ENCODE measurements at regions not wholly inside any gene's neighbourhood (a gene's known extent, or its start where the extent isn't known, plus 50 kb on each side); places are given as distances from the start of the nearest gene placed in this dataset.

GRCh38 chr3:165393461-165393860 is 197.3 kb upstream of the SLITRK3 start:
- TF ChIP-seq ARNTL (CRISPR knock-in tag; IDR thresholded peaks at IDR 0.05; ENCODE audit: borderline replicate concordance, low read depth) (no peak), PATZ1 (CRISPR knock-in tag; IDR thresholded peaks at IDR 0.05; ENCODE audit: borderline replicate concordance) (no peak), CSDC2 (CRISPR knock-in tag; IDR thresholded peaks at IDR 0.05) (no peak), TCF4 (CRISPR knock-in tag; IDR thresholded peaks at IDR 0.05; ENCODE audit: borderline replicate concordance) (no peak), SNAI2 (CRISPR knock-in tag; IDR thresholded peaks at IDR 0.05) (no peak), ZFP30 (CRISPR knock-in tag; IDR thresholded peaks at IDR 0.05) (no peak), OSR1 (CRISPR knock-in tag; IDR thresholded peaks at IDR 0.05) (no peak), BACH2 (CRISPR knock-in tag; IDR thresholded peaks at IDR 0.05; ENCODE audit: borderline replicate concordance) (no peak), GLIS3 (CRISPR knock-in tag; IDR thresholded peaks at IDR 0.05) (no peak), ISL1 (CRISPR knock-in tag; IDR thresholded peaks at IDR 0.05) (no peak)
- no peak for ATAC-seq

- TF ChIP-seq TSHZ2 (CRISPR knock-in tag; IDR thresholded peaks at IDR 0.05) (no peak), SNAI2 (CRISPR knock-in tag; IDR thresholded peaks at IDR 0.05) (no peak), CREB5 (CRISPR knock-in tag; IDR thresholded peaks at IDR 0.05; ENCODE audit: low read depth) (no peak), ARNTL (CRISPR knock-in tag; IDR thresholded peaks at IDR 0.05; ENCODE audit: borderline replicate concordance, low read depth) (no peak), ESRRG (CRISPR knock-in tag; IDR thresholded peaks at IDR 0.05) (no peak), ZNF70 (CRISPR knock-in tag; IDR thresholded peaks at IDR 0.05) (no peak), ZNF565 (CRISPR knock-in tag; conservative IDR thresholded peaks at IDR 0.05; ENCODE audit: low read depth) (no peak), OSR1 (CRISPR knock-in tag; IDR thresholded peaks at IDR 0.05) (no peak), POU6F1 (CRISPR knock-in tag; IDR thresholded peaks at IDR 0.05; ENCODE audit: borderline replicate concordance, low read depth) (no peak), BACH2 (CRISPR knock-in tag; IDR thresholded peaks at IDR 0.05; ENCODE audit: borderline replicate concordance) (no peak), RARB (CRISPR knock-in tag; IDR thresholded peaks at IDR 0.05) (no peak), PATZ1 (CRISPR knock-in tag; IDR thresholded peaks at IDR 0.05; ENCODE audit: borderline replicate concordance) (no peak)
- no peak for ATAC-seq
Observed at GRCh38 chr3:165390166-165390565, 194.0 kb upstream of the SLITRK3 start.

DNA sequence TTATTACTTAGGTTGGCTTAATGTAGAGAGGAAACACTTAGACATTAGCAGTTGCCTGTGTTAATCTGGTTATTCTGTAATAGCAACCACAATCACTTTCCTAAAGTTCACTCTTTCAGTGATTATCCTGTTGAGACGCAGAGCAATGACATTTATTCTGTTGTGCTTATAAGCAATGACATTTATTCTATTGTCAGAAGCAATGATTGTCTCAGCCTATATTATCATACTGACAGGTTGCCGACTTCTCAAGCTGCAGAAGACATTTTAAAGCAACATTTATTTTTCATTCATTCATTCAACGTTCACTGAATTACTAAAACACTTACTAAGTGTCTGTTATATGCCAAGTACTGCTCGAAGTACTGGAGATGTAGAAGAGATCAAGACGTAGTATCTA is 193.5 kb upstream of the SLITRK3 start:
- ATAC-seq = no peak
- TF ChIP-seq SNAI2 (CRISPR knock-in tag; IDR thresholded peaks at IDR 0.05) (no peak), TCF4 (CRISPR knock-in tag; IDR thresholded peaks at IDR 0.05; ENCODE audit: borderline replicate concordance) (no peak), TOX (CRISPR knock-in tag; IDR thresholded peaks at IDR 0.05; ENCODE audit: borderline replicate concordance) (no peak), PATZ1 (CRISPR knock-in tag; IDR thresholded peaks at IDR 0.05; ENCODE audit: borderline replicate concordance) (no peak), TSHZ2 (CRISPR knock-in tag; IDR thresholded peaks at IDR 0.05) (no peak), CREB5 (CRISPR knock-in tag; IDR thresholded peaks at IDR 0.05; ENCODE audit: low read depth) (no peak), BACH2 (CRISPR knock-in tag; IDR thresholded peaks at IDR 0.05; ENCODE audit: borderline replicate concordance) (no peak), RARB (CRISPR knock-in tag; IDR thresholded peaks at IDR 0.05) (no peak), ZNF8 (CRISPR knock-in tag; IDR thresholded peaks at IDR 0.05) (no peak), ZFP3 (CRISPR knock-in tag; IDR thresholded peaks at IDR 0.05) (no peak), GLIS3 (CRISPR knock-in tag; IDR thresholded peaks at IDR 0.05) (no peak), ZNF70 (CRISPR knock-in tag; IDR thresholded peaks at IDR 0.05) (no peak)
